SK-N-SH (cell line): ENCODE measurements at regions not wholly inside any gene's neighbourhood (a gene's known extent, or its start where the extent isn't known, plus 50 kb on each side); places are given as distances from the start of the nearest gene placed in this dataset.

Experiments used
- CHD2 ChIP-seq: fragments of 150-350 bp; IDR thresholded peaks from 2 replicates; pipeline ENCODE4 v1.6.1; 2018; ENCODE audit warnings: low read length; ENCODE audit not compliant: partially characterized antibody
- CTCF ChIP-seq: fragments of 200-600 bp; sonication (generic); IDR thresholded peaks from 2 replicates; pipeline ENCODE4 v1.6.1; 2017; ENCODE audit warnings: antibody characterized with exemption, mild to moderate bottlenecking, moderate library complexity
- NFIC ChIP-seq: IDR thresholded peaks from 2 replicates; pipeline ENCODE4 v1.4.0; 2012; ENCODE audit warnings: borderline replicate concordance
- RAD21 ChIP-seq: IDR thresholded peaks from 2 replicates; pipeline ENCODE4 v1.6.1; 2012; ENCODE audit warnings: mild to moderate bottlenecking, low read length
- RXRA ChIP-seq: IDR thresholded peaks from 2 replicates; pipeline ENCODE4 v1.4.0; 2012; ENCODE audit warnings: low read depth, mild to moderate bottlenecking, borderline replicate concordance
- TCF12 ChIP-seq: IDR thresholded peaks from 2 replicates; pipeline ENCODE4 v1.4.0; 2012
- USF1 ChIP-seq: IDR thresholded peaks from 2 replicates; pipeline ENCODE4 v1.4.0; 2012; ENCODE audit warnings: low read depth, borderline replicate concordance
- TF ChIP-seq, protein P1 (sequence below): IDR thresholded peaks from 2 replicates; pipeline ENCODE4 v1.4.0; 2012; ENCODE audit warnings: low read depth, borderline replicate concordance

DNA sequence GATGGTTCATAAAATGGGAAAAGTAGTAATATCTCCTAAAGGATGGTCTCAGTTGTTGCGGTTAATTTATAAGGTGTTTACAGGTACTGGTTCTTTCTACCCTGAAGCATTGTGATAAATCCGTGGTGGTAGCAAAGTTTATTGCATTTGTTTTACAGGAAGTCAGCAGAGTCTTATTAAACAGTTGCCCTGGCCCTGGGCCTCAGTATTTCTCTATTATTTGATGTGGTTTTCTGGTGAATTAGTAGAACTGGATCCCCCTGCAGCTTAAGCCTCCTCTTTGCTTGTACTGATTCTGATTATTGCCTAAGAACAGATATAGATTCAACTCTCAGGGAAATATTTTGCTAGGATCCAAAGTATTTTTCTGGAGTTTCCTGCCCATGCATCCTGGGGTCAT is 76.4 kb upstream of the CD55 start:
- TF ChIP-seq CTCF = no peak
- no peak for TF ChIP-seq NFIC
- TF ChIP-seq TCF12 = no peak
- TF ChIP-seq RAD21 = no peak
- no peak for TF ChIP-seq CHD2
- TF ChIP-seq USF1 = no peak
- TF ChIP-seq, protein P1, sequence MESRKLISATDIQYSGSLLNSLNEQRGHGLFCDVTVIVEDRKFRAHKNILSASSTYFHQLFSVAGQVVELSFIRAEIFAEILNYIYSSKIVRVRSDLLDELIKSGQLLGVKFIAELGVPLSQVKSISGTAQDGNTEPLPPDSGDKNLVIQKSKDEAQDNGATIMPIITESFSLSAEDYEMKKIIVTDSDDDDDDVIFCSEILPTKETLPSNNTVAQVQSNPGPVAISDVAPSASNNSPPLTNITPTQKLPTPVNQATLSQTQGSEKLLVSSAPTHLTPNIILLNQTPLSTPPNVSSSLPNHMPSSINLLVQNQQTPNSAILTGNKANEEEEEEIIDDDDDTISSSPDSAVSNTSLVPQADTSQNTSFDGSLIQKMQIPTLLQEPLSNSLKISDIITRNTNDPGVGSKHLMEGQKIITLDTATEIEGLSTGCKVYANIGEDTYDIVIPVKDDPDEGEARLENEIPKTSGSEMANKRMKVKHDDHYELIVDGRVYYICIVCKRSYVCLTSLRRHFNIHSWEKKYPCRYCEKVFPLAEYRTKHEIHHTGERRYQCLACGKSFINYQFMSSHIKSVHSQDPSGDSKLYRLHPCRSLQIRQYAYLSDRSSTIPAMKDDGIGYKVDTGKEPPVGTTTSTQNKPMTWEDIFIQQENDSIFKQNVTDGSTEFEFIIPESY = no peak
- TF ChIP-seq RXRA = no peak
